LNCaP clone FGC (cell line): ENCODE measurements at regions not wholly inside any gene's neighbourhood (a gene's known extent, or its start where the extent isn't known, plus 50 kb on each side); places are given as distances from the start of the nearest gene placed in this dataset.

Experiments
- DNase-seq: peaks from one replicate; pipeline ENCODE4 v3.0.0-alpha.2; 2011; ENCODE audit warnings: low read depth
- H3K4me3 ChIP-seq: 2 replicates; pipeline ENCODE4 v1.5.1; 2011; ENCODE audit warnings: mild to moderate bottlenecking, low read depth, low read length, control low read depth
- TF ChIP-seq, protein P1 (sequence below): IDR thresholded peaks from 2 replicates; pipeline ENCODE4 v1.5.1; 2012; ENCODE audit warnings: mild to moderate bottlenecking; ENCODE audit not compliant: control insufficient read depth, insufficient read depth; ENCODE audit errors: extremely low read depth

DNA sequence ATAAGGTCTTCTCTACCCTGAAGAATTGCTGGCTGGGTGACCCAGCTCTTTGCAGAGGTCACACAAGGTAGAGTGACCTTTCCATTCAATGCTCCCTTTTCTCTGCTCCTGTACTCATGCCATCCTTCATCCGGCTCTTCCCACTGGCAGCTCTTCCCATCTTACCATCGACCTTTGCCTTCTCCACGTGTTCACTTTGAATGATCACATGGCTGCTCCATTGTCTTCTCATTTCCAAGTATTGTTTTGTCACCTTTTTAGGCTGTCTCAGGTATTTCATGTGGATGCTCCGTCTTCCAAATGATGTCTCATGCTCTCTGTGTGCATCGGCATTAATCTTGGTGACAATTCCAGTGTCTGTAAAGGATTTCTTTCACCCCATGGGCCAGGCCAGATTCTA, 76.6 kb upstream of the ONECUT1 start:
- no peak for DNase-seq
- TF ChIP-seq, protein P1, sequence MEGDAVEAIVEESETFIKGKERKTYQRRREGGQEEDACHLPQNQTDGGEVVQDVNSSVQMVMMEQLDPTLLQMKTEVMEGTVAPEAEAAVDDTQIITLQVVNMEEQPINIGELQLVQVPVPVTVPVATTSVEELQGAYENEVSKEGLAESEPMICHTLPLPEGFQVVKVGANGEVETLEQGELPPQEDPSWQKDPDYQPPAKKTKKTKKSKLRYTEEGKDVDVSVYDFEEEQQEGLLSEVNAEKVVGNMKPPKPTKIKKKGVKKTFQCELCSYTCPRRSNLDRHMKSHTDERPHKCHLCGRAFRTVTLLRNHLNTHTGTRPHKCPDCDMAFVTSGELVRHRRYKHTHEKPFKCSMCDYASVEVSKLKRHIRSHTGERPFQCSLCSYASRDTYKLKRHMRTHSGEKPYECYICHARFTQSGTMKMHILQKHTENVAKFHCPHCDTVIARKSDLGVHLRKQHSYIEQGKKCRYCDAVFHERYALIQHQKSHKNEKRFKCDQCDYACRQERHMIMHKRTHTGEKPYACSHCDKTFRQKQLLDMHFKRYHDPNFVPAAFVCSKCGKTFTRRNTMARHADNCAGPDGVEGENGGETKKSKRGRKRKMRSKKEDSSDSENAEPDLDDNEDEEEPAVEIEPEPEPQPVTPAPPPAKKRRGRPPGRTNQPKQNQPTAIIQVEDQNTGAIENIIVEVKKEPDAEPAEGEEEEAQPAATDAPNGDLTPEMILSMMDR: no peak
- H3K4me3 ChIP-seq: no peak overlapping the region

GRCh38 chr15:52862677-52863076, 72.5 kb upstream of the ONECUT1 start:
- TF ChIP-seq, protein P1: no peak
- H3K4me3 ChIP-seq: no peak overlapping the region
- DNase-seq: no peak

DNA sequence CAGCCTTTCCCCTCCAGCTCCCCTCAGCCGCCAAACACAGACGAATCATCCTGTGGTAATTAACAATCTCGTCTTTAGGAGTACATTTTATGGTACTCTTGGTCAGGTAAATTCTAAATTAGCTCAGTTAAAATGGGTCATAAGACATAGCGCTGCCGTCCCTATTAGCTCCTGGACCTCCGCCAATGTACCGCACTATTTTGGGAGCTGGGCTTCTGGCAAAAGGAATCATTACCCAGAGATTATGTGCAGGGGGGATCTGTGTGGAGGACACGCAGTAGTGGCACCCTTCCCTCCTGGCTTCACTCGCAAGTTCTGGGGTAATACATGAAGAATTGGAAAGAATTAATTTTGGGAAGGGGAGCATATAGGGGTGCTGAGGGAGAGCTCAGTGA, 68.6 kb upstream of the ONECUT1 start:
- no peak overlapping the region for H3K4me3 ChIP-seq
- TF ChIP-seq, protein P1: no peak
- no peak for DNase-seq

DNA sequence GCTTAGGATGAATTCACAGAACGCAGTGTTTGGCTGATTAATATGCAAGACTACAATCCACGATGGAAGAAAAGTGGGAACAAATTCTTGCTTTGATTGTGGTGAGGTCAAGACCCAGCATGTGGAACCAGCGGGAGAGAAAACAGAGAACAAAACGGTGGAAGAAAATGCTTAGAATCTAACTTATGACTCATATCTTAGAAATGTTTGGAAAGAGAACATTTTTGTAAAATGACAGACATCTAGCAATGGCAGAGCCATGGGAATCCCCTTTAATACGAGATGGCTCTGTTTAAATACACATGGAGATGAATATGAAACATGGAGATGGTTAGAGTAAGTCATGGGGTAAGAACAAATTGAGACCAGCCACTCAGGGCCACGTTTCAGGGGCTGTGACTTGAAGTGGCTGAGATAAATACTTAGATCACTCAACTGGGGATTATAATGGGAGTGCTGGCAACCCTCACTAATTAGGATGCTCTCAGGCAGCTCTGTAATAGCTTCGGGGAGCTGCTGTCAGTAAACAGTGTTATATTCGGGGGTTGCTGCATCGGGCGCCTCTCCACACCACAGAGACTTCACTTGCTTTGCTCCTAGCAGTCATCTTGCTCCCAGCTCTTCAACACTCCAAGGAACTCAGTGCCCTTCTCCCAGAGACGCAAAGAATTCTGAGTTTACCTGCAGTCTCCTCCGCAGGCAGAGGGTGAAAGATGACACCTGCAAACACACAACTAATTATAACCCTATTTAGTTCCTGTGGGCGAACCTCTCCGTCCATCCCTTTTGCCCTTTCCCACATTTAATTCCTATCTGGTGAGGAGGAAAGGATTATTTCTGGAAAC, 68.0 kb upstream of the ONECUT1 start:
- TF ChIP-seq, protein P1: no peak
- no peak for DNase-seq
- H3K4me3 ChIP-seq: no peak overlapping the region

DNA sequence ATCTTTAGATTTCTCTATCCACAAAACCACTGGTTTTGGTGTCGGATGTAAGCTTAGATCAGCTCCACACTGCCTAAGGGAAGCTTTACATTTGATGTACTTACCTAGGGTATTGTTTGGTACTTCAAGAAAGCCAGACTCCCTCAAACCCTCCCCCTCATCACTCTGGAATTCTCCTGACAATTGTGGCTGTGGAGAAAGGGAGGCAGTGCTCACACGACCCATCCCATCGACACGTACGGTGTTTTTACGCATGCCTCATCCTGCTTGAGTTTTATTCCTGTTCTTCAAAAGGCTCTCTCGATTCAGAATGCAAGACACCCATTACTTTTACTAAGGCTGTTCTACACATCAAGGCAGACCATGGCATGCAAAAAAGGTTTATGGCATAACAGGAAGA, 67.3 kb upstream of the ONECUT1 start:
- no peak for DNase-seq
- no peak overlapping the region for H3K4me3 ChIP-seq
- TF ChIP-seq, protein P1: no peak

- H3K4me3 ChIP-seq: no peak overlapping the region
- no peak for DNase-seq
- TF ChIP-seq, protein P1: no peak
Observed at GRCh38 chr15:52856286-52856685, 66.2 kb upstream of the ONECUT1 start.

GRCh38 chr15:52855157-52855556, 65.0 kb upstream of the ONECUT1 start:
- no peak for DNase-seq
- no peak overlapping the region for H3K4me3 ChIP-seq
- TF ChIP-seq, protein P1: no peak
